Femur (tissue), 1 donor: ENCODE measurements at regions not wholly inside any gene's neighbourhood (a gene's known extent, or its start where the extent isn't known, plus 50 kb on each side); places are given as distances from the start of the nearest gene placed in this dataset.
"Not testable (repeated sequence)": the region's sequence is repeated elsewhere in the genome, so short reads cannot be mapped to it uniquely, and the experiment has no call there.

ENCODE experiments used
- DNase-seq: peaks from one replicate; pipeline ENCODE4 v3.0.0-alpha.2; 2017

DNA sequence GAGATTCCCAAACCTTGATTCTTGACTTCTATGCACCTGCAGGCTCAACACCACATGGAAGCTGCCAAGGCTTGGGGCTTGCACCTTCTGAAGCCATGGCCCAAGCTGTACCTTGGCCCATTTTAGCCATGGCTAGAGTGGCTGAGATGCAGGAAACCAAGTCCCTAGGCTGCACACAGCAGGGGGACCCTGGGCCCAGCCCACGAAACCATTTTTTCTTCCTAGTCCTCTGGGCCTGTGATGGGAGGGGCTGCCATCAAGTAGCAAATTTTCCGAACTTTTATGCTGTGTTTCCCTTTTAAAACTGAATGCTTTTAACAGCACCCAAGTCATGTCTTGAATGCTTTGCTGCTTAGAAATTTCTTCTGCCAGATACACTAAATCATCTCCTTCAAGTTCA lies 253.9 kb upstream of the RPS23 start:
- DNase-seq: not testable (repeated sequence)

DNA sequence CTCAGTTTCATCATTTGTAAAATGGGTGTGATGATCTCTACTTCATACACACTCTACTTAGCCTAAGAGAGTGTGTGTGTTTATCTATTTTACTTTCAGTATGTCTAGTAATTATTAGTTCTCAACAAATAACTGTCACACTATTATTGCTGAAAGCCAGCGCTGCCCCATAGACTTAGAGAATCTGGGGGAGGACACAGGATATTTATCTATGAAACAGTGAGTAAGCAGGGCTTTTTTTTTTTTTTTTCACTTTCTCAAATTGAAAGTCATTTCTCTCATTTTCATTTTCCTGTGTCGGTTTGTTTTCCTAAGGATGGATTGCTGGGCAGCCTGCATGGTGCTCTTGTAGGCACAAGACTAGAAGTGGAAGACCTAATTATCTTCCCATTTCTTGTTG lies 248.4 kb upstream of the RPS23 start:
- DNase-seq: no peak

DNA sequence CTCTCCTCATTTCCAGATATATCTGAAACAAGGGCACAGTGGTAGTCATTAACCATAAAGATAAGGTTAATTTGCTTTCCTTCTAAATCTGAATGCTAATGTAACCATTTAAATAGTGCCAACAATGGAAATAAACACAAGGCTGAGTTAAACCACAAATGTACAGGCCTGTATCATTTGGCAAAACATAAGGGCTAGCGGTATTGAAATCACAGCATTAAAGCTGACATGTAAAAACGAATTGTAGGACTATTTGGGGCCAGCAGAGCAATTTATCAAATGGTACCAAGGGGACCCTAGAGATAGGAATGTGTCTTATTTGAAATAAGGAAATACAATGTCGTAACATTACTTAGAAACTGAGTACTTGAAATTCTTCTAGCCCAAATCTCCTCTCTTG lies 247.5 kb upstream of the RPS23 start:
- no peak for DNase-seq

DNA sequence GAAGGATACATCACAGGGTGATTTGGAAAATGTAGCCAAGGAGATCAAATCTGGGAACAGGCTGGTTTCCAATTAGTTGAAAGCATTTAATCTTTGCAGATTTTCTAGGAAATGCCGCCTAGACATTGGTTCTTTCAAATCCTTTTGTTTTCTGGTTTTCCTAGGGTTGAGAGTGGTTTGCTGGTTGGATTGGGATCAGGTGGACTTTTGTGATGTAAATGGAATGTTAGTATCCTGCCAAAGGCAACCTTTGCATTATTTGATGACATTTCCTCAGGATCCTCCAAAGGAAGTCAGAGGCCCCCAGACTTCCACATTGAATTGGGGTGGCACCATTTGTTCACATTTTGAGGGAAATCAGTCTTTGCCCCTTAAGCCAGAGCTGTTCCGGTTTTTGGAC lies 245.5 kb upstream of the RPS23 start:
- no peak for DNase-seq

DNA sequence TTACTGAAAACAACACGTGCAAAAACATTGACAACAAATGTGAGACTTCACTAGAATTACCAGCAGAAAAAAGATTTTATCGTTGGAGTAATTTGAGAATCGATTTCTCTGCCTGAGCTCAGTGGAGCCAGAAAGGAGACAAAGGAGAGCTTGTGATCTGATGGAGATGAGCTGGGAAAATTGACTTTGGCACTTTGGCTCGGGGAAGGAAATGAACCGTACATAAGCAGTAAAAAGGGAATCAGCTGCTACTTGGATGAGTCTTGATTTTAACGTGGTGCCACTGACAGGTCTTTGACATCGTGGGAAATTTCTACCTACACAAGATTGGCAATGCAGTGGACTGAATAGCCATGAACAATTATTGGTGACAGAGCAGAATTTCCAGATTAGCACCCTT lies 244.7 kb upstream of the RPS23 start:
- no peak for DNase-seq

DNA sequence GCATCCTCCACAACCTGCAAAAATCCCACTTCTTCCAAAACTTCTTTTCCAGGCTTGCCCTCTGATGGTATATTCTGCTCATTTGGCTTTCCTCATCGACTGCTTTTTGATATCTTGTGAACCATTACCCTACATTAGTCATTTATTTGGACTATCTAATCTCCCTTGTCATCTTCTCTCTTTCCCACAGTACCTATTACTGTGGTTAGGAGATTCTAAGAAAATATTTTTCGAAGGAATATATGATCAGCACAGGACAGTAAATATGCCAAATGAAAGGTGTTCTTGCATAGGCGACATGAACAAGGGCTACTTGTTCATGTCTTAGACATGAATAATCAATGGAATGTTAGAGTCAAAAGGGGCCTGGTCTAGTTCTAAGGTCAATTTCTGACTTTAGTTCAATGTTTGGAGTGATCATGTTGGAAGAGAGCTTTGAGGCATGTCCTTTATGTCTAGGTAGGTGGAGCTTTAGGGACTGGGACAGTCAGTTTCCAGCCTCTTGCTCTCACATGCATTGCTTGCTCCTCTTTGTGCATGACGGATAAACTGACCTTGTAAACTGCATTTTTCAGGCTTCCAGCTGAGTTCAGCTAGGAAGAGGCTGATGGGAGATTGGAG lies 243.4 kb upstream of the RPS23 start:
- DNase-seq: no peak

DNA sequence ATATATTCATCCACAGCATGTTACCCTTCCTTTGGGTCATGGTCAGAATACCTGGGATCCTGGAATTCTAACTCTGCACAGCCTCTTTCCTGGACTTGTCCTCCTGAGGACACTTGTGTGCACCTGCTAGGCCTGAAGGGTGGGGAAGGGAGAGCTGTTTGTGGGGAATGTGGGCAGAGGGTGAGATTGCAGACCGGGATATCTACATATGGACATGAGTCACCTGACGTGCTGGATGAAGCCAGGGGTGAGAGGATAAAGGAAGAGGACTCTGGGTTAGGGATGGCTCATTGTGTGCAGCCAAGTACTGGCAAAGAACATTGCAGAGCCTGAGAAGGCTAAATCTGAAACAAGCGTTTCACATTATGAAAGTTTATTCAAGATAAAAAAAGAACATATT lies 241.4 kb upstream of the RPS23 start:
- DNase-seq: no peak

DNA sequence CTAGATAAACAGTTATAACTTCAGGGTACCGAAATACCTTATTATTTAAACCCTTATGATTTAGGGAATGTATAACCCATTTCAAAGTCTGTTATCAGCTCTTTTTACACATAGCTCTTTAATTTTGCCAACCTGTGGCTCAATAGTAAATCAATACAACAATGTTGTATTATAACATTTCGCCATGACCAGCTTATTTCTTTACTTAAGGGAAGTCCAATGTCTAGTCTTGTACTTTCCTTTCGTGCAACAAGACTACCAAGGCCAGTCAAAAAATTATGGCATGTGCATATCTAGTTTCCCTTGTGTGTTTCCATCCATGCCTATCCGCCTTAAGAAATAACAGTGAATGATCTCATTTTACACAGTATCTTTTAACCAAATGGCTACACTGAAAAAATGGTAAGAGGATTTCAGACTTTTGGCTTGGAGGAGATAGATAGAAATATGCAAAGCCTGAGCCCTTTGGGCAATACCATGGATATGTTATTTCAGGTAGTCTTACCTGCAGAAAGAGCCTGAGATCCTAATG lies 239.5 kb upstream of the RPS23 start:
- no peak for DNase-seq

DNA sequence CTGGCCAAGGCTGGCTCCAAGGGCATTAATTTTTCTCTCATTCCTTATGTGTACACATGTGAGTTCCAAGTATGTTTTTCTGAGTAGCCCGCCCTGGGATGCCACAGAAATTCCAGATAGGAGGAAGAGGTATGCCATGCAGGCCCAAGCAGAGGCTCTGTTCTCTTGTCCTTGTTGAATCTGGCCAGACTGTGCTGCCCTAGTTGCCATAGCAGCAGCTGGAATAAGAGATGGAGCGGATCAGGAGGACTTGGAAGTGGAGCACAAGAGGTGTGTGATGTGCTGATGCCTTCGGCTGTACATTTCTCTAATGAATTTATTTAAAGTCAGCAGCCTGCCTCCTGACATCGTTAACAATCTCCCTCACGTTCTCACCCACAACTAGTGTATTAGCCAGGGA lies 235.6 kb upstream of the RPS23 start:
- DNase-seq: no peak

DNA sequence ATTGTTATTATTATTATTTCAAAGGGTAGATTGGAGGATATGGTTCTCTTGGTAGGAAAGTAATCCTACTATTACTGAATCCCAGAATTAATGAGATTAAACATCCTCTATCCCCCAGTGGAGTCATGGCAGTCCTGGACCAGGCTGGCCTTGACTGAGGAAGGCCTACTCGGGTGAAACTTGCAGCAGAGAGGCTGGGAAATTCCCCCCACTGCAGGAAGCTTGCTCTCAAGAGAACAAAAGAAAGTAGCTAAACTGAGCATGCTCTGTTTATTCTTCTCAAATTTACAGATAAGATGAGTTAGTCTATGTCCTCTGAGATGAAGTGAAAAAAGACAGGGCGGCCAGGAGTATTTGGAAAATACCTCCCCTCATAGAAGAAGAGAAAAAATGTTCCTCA lies 233.9 kb upstream of the RPS23 start:
- DNase-seq: no peak

DNA sequence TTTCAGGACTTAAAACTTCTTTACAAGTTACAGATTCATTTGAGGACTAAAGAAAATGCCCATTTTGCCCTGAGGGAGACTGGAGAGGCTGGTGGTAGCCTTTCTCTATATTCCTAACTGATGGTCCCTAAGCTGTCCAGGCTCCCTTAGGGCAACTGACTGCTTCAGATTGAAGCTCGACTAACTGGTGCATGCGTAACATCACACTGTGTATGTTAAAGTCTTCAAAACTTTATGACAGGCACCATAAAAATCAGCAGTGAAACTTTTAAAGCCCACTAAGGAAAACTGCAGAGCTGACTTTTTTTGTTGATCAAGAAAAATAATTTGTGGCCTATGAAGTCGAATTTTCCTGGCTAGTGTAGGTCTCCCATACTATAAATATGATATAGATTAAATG lies 233.0 kb upstream of the RPS23 start:
- DNase-seq: no peak

DNA sequence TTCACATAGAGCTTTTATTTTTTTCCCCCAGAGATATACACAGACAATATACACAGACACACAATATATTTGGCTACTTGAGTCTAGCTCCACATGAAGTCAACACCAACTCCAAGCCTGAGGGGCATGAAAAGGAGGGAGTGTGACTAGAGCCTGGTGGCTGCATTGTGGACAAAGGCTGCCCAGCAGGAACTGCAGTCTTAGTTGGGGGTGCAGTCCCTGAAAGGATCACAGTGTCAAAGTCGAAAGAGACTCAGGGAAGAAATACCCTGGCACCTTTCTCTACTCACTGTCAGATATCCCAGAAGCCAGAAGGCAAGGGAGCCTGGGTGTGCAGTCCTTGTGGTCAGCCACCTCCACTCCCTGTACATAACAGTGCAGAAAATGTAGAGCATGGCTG lies 231.6 kb upstream of the RPS23 start:
- DNase-seq: no peak

DNA sequence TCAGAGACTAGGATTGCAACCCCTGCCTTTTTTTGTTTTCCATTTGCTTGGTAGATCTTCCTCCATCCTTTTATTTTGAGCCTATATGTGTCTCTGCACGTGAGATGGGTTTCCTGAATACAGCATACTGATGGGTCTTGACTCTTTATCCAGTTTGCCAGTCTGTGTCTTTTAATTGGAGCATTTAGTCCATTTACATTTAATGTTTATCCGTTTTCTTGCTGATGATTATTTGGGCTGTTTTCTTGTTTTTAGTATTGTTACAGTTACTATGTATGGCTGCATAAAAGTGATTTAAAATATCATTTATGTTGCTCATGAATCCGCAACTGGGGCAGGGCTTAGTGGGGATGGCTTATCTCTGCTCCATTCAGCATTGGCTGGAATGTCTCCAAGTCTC lies 228.2 kb upstream of the RPS23 start:
- not testable (repeated sequence) for DNase-seq

DNA sequence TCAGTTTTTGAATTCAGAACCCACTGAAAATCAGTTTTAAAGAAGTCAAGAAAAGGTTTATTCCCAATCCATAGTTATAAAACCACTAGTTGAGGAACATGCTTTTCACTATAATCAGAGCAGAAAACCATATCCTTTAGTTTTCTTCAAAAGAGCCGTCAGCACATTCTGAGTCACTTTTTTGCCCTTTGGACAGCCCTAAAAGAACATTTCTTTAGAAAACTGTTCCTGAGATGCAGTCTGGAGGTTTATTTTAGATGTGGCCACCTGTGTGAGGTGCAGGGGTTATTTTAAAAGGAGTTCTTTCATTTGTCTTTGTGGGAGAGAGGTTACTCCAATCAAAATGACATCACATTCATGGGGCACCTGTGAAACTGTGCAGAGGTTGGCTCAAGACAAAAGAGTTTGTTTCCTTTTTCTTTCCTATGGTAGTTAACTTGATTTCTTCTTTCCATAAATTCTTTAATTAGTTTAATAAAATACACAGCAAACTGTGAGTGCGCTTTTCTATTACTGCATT lies 221.6 kb upstream of the RPS23 start:
- no peak for DNase-seq

DNA sequence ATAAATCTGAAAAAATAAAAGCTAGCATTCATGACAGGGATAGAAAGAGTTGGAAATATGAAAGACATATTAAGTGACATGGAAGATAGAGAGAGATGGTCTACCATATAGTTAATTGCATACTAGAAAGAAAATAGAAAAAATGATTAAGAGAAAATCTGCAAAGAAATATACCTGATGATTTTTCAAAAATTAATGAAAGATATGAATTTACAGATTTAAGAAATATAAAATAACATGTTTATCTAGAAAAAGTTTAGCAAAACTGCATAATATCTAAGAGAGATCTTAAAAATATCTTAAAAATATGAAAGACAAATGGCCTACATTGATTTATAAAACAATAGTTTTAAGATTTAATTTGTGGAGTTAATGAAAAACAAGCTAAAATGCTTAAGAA lies 219.1 kb upstream of the RPS23 start:
- no peak for DNase-seq

DNA sequence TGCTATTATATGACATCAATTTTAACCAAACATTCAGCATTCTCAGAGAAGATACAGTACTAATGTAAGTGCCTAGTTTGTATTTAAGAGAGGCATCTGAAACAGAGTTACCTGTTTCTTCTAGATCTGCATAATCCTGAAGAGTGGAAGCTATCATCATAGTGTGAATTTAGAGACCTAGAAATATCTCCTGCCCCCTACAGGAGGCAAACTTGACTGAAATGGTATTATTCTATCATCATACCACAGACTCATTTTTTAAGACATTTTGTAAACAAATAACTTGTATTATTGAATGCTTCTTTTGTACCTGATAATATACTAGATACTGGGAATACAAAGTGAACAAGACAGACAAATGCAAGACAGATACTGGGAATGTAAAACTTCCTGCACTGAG lies 216.8 kb upstream of the RPS23 start:
- DNase-seq: no peak

DNA sequence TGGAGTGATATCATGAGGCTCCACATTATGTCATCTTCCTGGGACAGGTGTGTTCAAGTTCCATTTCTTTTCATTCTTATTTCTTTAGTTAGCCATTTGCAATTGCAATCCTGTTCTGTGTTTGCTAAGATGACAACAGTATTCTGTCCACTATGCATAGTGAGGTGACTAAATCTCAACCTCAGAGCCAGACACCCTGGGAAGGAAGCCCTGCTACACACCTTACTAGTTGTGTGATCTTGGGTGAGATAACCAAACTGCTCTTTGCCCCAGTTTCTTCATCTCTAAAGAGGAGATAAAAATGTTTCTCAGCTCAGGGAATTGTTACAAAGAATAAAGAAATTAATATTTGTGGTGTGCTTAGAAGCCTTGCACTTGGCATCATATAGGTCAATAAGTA lies 215.1 kb upstream of the RPS23 start:
- DNase-seq: no peak

DNA sequence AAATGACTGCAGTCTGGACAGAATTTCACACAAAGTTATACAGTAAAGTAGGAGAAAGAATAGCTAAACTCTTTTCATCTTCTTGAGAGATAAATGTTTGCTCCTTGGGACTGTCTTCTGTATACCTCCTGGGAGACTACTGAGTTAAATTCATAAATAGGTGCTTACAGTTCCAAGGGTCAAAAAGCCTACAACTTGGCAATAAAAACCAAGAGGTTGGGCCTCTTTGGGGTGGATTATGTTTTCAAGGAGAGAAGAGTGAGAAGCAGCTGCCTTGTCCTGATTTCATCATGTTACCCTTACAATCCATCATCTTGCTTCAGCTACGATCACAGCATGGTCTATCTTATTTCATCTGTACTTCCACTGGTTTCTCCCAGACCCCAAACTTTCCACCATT lies 213.2 kb upstream of the RPS23 start:
- DNase-seq: no peak

DNA sequence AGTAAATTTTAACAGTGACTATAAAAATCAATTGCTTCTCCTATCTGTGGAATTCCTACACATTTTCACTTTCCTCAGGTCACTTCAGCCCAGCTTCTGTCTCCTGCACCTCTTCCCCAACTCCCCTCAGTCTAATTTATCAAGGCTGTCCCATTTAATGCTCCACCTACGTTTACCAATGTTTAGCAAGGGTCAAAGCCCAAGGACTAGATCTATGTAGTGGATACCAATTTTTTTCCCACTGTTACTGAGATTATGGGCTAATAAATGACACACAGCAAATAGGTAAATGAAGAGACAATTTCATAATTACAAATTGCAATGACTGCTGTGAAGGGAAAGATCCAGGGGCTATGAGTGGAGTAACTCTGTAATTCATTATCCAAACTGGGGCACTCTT lies 211.5 kb upstream of the RPS23 start:
- DNase-seq: no peak

DNA sequence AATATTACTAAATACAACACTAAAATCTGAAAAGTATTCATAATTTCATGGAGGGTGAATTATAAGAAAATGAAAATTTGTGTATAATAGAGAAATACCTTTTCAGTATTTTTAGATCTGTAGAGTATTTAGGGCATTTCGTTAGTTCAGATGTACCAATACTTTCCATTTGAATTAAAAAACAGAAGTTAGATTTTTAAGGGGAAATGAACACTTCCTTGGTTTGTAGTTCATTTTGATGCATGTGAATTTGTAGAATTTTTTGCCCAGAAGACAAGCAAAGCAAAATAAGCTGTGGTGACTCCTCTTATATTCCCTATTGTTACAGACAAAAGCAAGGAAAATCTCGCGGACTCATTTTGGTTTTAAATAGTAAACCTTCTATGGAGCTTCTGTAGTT lies 209.0 kb upstream of the RPS23 start:
- no peak for DNase-seq

DNA sequence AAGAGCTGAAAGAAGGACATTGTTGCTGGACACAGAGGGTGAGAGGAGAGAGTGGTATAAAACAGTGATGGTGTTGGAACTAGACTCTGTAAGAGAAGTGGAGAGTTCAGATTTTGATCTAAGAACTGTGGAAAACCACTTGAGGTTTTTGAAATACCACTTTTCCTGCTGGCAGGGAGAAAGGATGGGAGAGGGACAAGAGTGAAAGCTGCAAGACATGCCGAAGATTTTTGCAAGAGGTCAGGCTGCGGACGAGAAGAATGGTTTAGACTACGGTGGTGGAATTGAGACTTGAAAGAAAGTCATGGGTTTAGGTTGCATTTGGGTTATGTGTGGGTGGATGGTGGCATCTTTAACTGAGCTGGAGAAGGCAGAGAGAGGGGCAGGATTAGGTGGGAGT lies 202.2 kb upstream of the RPS23 start:
- no peak for DNase-seq

DNA sequence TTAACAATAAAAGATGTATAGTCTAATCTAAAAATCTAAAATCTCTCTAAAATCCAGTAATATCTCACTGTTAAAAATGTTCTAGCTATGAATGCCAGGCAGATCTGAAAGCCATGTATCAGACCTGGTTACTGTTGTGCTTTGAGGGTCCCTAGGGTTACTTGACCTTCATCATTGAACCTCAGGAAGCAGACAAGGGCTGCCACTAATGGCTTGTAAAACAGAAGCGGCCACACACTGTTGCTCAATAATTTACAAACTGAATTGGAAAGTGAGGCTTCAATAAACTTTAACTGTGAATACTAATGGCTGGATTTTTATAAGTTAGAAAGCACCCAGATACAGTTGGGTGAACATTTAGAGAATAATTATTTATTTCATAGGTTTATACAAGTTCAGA lies 198.0 kb upstream of the RPS23 start:
- DNase-seq: no peak

DNA sequence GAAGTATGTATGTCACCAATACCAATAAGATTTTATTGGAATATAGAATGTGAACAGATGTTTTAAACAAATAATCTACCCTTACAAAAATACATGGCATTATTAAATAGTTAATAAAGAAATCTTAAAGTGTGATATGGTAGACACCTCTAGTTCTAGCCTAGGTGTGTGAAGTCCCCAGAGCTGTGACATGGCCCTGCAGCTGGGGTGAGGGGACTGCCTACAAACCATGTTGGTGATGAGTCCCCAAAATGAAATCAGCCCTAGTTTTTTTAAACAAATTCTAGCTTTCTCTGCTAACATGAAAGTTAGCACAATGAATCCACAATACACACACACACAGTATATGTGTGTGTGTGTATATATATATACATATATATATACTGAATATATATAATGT lies 195.1 kb upstream of the RPS23 start:
- DNase-seq: no peak

DNA sequence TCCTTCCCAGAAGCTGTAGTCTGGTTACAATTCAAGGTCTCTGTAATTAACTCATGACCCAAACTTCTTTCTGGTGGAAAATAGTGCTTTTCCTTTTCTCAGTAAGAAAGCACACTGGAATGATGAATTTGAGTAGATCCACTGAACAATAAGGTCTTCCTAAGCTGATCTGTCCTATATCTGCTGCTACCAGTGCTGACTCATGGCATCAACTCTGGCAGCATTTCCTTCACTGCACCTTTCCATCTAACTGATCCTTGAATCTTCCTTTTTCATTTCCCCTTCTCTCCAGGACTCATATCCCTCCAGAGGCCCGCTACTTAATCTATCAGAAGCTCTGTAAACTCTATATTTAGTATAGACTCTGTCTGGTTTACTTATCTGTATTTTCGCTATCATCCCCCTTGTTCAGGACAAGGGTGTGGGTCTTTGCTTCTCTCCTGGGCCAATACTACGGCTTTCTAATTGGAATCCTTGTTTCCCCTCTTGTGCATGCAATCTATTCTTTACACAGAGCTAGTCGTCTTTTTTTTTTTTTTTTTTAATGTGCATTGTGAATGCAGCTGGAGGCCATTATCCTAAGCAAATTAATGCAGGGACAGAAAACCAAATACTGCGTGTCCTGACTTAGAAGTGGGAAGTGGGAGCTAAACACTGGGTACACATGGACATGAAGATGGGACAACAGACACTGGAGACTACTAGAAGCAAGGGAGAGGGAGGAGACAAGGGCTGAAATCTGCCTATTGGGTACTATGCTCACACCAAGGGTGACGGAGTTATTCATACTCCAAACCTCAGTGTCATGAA lies 192.2 kb upstream of the RPS23 start:
- no peak for DNase-seq
